ENCODE measurements at regions not wholly inside any gene's neighbourhood (a gene's known extent, or its start where the extent isn't known, plus 50 kb on each side); places are given as distances from the start of the nearest gene placed in this dataset.

- DNase-seq: no peak
Measured at GRCh38 chr4:130210864-130211263, 1114.9 kb downstream of the C4orf33 start.

- DNase-seq: no peak
Measured at GRCh38 chr4:130214268-130214667, 1118.3 kb downstream of the C4orf33 start.

- no peak for DNase-seq
Measured at GRCh38 chr4:130233377-130234047, 1137.6 kb downstream of the C4orf33 start.

DNA sequence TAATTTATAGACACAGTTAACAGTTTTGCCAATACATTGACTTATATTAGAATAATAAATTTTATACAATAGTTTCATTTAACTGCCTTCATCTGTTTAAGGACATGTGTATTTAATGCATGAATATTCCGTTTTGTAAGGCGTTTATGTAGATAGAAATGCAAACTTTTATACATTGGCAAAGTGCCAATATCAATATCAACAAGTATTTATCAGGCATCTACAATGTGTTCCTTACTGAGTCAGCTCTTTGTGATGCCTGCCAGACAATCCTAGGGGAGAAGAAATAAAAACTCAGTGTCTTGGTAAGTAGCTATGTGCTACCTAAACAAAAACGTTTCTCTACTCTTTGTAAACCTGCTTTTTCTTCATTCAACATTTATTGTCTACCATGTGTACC is 1142.2 kb downstream of the C4orf33 start:
- DNase-seq: no peak

DNA sequence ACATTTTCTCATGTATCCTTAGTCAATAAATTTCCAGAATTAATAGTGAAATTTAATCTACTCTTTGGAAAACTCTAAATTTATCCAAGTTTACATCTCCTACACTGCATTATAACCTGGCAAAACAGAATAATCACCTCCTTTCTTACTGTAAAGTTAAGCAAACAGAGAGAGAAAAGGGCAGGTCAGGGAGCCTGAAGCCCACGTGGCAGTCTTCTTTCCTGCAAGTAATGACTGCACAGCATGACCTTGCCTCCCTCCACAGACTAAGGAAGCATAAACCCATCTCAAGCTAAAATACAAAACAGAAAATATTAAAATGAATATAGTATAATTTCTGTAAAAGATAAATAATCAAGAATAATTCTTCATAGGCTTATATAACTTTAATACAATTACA is 1153.0 kb downstream of the C4orf33 start:
- no peak for DNase-seq

DNA sequence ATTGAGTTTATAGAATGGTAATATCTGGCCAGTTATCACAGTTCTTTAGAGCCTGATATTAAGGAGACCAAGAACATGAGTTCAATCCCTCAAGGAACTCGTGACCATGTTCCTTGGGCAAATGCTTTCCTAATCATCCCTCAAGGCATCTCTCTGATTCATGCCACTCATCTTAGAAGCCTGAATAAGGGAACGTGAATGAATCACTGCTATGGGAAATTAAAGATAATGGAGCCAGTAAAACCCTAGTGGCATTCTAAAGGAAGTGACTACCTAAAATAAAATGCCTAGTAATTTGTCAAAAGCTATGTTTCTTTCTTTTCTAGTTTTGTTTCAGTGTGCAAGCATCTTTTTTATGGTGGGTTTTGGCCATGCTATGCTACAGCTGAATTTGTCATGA is 1161.3 kb downstream of the C4orf33 start:
- no peak for DNase-seq

- no peak for DNase-seq
Measured at GRCh38 chr4:130266814-130267213, 1170.9 kb downstream of the C4orf33 start.

DNA sequence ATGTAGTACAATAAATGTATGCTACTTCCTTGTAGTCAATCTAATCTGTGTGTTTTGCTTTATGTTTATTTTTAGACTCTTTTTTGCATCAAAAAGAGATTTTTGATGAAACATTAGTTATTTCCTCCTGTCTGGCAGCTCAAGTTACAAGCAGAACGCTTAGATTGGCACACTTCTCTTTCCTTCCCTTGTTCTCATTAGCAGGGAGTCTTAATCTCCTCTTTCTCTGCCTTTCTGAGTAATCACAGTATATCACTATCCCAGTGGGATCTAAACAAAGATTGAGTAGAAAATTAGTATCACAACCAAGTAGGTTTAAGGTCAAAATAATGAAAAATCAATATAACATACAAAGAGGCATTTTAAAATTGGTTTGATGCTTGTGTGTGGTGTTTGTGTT is 1192.6 kb downstream of the C4orf33 start:
- no peak for DNase-seq

- DNase-seq: no peak
Measured at GRCh38 chr4:130293692-130294091, 1197.7 kb downstream of the C4orf33 start.

DNA sequence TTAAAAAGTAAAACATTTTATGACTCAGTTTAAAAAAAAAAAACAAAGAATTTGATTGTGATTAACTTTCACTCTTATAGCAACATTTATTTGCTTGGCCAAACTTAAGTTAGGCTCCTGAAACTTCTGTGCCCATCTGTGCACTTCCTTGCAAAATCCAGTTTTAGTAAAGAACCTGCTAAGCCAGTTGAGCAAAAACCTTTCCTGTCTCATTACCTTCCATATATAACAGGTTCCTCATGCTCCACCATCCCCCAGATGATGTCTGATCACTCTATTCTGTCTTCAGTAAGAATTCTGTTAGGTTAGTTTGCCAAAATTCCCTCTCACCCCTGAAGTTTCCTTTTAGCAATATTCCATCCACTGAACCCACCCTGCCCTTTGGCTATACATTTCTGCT is 1200.5 kb downstream of the C4orf33 start:
- DNase-seq: no peak

- DNase-seq: no peak
Measured at GRCh38 chr4:130306566-130306965, 1210.6 kb downstream of the C4orf33 start.

DNA sequence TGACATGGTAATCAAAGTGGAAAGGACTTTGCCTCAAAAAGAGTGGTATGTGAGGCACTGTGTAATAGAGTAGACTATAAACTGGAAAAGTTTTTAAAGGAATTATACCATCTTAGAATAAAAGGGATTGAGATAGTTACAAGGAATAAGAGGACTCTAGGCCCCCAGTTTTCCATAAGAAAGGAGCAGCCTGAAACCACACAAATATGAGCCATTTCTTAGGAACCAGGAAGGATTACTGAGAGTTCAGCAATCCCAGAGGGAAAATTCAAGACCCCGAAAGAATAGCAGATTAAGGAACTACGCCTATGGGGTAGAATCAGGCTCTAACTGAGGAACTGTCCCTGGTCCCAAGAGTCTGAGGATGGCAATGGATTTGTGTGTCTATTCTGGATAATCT is 1213.3 kb downstream of the C4orf33 start:
- DNase-seq: no peak

GRCh38 chr4:130322439-130322838 is 1226.5 kb downstream of the C4orf33 start:
- no peak for DNase-seq

GRCh38 chr4:130329036-130329435 is 1233.1 kb downstream of the C4orf33 start:
- no peak for DNase-seq

DNA sequence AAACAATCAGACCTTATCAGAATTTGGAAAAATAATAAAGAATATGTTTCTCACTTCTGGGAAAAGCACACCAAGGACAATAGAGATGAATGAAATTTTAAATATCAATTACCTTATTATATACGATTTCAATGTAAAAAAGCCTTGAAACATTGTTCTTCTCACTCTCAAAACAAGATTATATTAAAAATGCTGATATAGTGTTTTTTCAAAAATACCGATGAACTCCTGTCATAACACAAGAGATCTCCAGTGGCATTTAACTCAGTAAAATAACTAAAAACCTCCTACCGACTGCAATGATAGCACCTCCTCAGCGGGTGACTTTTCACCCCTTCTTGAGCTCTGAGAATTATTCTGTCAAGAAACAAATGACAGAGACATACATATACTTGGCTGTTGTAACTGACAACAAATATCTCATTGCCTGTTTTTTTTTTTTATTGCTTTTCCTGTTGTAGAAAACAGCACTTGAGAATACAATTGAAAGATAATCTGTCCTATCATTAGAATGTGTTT is 1237.3 kb downstream of the C4orf33 start:
- no peak for DNase-seq

DNA sequence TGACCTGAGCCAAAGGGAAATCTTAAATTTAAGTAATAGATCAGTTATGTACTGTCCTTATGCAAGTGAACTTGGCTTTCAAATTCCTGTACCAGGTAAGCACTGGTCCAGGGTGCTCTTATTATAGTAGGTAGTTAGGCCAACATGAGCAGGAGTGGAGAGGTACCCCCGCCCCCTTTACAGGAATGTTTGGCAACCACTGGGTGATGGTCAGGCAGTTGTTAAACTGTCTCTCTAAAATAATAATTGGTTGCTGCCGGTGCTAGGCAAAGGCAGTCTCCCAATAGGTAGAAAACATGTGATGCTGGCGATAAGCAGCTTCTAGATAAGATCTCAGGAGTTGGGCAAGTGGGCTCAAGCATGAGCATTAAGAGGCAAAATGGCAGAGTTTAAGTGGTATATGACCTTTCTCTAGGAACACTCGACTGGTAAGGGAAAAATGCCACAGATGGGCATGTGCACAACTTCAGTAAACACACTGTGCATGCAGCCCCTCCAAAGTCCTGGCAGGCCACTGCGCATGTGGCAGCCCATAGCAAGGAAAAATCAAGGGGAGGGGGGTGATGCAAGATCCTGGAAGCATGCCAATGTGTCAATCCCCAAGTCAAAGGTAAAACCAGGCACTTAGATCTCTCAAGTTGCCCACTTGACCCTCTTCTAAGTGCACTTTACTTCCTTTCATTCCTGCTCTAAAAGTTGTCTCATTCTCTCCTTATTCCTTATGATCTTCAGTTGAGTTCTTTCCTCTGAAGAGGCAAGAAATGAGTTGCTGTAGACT is 1239.7 kb downstream of the C4orf33 start:
- no peak for DNase-seq

- no peak for DNase-seq
Measured at GRCh38 chr4:130336585-130337217, 1240.7 kb downstream of the C4orf33 start.

DNA sequence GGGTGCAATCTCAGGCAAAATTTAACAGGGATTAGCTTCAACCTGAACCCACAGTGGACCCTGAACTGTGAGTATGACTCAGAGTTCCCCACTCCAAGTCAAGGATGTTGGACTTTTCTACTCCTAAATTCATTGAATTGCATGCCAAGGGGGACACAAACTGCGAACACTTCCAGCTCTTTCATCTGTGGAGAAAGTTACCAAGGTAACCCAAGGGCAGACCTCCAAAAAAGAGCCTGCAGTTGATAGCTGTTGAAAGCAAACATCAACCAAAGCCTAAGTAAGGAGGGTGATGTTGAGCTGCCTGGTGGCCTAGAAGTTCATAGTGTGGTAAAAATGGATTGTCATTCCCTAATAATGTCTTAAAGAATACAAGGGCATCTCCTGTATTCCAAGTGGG is 1242.9 kb downstream of the C4orf33 start:
- no peak for DNase-seq

GRCh38 chr4:130349745-130350144 is 1253.8 kb downstream of the C4orf33 start:
- DNase-seq: no peak

GRCh38 chr4:130356873-130357272 is 1260.9 kb downstream of the C4orf33 start:
- DNase-seq: no peak

DNA sequence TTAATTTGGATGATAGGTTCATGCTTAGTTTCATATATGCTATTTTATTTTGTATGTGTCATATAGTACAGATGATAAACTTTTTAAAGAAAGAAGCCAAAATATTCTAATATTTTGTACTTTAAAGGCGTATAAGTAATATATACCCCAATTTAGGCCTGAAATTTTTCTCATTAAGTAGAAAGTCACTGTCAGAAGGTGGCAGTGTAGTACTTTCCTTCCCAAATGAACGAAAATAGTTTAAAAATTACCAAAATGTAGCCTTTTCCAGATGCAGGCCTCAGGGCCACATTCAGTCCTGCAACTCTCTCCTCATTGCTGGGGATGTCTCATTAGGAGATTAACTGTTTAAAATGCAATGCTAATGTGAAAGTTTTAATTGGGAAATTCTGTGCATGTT is 1263.6 kb downstream of the C4orf33 start:
- DNase-seq: no peak

- no peak for DNase-seq
Measured at GRCh38 chr4:130361616-130362015, 1265.7 kb downstream of the C4orf33 start.

DNA sequence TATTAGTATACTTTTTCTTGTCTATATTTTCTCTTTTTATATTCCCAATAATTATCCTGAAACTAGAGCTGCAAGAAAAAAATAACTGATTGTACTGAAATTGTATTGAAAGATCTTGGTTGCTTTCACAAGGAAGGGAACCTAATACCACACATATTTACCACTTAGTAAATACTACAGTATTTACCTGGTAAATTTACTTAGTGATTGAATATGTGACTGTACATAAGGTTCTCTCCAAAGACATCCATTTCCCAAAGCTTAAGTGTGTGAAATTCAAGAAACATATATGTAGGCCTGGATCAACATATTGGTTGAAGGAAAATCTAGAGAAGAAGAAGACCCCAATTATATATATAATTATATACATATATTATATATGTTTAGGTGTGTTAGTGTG is 1272.7 kb downstream of the C4orf33 start:
- DNase-seq: no peak

DNA sequence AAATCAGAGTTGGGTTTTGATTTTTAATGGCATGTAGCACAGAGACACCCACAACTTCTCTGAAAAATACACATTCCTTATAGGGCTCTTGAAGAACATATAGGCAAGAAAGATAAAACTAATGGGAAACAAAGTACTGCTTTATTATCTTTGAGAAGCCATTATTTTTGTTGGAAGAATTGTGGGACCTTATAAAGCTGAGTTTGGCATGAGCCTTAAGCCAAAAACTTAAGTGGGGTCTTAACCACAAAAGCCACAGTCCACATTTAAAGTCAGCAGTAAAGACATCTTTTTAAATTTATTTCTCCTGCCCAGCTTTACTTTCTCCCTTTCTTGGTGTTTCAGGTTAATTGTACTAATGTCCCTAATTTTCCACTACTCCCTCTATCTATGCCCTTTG is 1297.3 kb downstream of the C4orf33 start:
- DNase-seq: no peak

Measured in NK-92 treated with Interleukin-12 subunit alpha and Interleukin-12 subunit beta, amount 100 ng/mL, for 24 hours (cell line).